SIG-M5 treated with dmso at 0.1 percent for 504 hours (cell line): ENCODE measurements at regions not wholly inside any gene's neighbourhood (a gene's known extent, or its start where the extent isn't known, plus 50 kb on each side); places are given as distances from the start of the nearest gene placed in this dataset.
A peak's percentile ranks its signal among the peaks of the same experiment; 100 is the strongest.
"Not testable (repeated sequence)": the region's sequence is repeated elsewhere in the genome, so short reads cannot be mapped to it uniquely, and the experiment has no call there.

ENCODE experiments used
- DNase-seq: peaks from one replicate; lab custom pipeline; 2025; ENCODE audit not compliant: unreplicated experiment; lab: John Stamatoyannopoulos, UW

GRCh38 chr1:213523781-213524398 is 463.9 kb upstream of the PROX1 start:
- DNase-seq = no peak

DNA sequence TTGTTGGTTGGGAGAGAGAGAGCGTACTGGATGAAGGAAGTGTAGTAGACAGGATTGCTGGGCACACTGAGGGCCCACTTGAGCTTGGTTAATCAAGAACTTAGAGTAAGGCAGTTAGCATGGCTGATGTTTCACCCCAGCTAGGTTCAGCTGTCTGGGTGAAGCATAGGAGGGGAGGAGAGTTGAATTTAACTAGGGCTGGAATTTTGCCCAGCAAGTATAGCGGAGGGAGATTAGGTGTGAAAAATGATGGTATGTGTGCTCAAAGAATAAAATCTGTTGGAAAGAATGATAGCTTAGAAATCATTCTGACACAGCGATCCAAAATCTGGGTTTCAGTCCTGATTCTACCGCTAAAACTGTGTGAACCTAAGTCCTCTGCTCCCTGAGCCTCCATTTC is 461.5 kb upstream of the PROX1 start:
- DNase-seq = no peak

GRCh38 chr1:213530611-213531320 is 457.0 kb upstream of the PROX1 start:
- DNase-seq = no peak

DNA sequence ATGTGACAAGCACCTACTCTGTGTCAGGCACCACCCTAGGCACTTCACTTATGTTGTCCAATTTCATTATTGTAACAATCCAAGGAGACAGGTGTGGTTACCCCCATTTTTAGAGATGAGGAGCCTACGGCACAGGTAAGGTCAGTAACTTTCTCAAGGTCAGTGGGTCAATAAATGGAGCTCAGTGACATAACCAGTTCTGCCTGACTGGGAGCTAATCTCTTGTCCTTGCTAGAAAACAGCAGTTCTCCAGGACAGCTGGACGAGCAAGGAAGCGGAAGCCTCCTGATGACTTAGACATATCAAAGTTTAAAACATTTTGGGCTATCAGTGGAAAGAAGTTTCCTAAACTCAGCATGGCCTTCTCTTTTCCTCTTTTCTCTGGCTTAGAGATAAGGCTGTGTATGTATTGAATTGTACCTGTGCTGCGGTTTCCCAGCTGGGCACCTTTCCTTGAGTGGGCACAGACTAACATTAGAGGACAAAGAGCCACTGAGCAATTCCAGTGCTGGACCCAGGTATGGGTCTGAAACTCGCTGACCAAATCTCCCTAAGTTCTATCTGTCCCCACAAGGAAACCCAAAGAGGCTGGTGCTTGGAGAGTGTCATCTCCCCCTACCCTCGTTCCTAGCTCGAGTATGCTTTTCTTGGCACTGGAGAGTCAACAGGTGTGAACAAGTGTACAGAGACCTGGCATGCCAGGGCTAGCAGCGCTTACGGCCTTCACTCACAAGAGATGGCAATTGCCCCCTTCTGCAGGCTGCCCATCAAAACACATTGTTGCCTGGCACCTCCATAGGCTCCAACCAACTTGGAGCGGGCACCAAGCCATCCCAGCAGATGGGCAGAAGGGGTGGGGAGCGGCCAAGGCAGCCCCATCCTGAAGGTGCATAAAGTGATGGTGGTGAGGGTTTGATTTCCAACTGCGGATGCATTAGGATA is 456.1 kb upstream of the PROX1 start:
- no peak for DNase-seq

GRCh38 chr1:213533125-213533524 is 454.6 kb upstream of the PROX1 start:
- no peak for DNase-seq

- no peak for DNase-seq
These were observed 452.1 kb upstream of the PROX1 start for GRCh38 chr1:213535679-213536078.

DNA sequence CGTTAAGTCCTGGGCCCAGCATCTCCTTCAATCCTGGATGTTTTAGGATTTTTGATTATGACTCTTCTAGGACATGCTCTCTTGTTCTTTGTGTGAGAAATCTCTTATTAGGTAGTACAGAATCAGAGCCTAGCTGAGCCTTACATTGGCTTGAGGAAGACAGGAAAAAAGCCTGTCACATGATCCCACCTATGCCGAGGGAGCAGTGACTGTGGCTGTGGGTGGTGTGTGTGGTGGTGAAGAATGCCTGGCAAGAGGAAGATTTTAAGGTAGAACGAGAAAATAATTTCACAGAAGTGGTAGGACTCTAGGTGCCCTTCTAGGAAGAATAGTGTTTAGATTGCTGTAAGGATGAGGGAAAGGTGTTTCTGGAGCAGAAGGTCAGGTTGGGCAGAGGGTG is 449.5 kb upstream of the PROX1 start:
- DNase-seq = no peak

GRCh38 chr1:213539464-213539863 is 448.3 kb upstream of the PROX1 start:
- no peak for DNase-seq

GRCh38 chr1:213541641-213542040 is 446.1 kb upstream of the PROX1 start:
- no peak for DNase-seq

GRCh38 chr1:213545181-213545580 is 442.6 kb upstream of the PROX1 start:
- not testable (repeated sequence) for DNase-seq

GRCh38 chr1:213549982-213550381 is 437.8 kb upstream of the PROX1 start:
- no peak for DNase-seq

DNA sequence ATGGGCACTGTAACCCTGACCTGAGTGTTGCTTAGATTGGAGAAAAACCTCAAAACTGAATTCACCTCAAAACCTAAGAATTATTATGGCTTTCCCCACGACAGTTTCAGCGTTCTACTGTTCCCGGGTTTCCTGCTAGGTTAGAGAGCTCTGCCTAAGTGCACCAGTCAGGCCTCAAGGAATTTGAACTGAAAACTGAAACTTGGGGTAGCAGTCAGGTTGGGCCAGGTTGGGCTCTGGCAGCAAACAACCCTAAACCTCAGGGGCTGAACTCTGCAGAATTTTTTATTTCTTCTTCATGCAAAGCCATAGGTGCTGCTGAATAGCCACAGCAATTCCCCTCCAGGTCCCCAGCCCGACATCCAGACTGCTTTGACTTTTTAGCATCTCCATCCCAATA is 437.0 kb upstream of the PROX1 start:
- DNase-seq = no peak

- DNase-seq = no peak
These were observed 435.7 kb upstream of the PROX1 start for GRCh38 chr1:213552045-213552444.

- no peak for DNase-seq
These were observed 427.5 kb upstream of the PROX1 start for GRCh38 chr1:213560226-213560625.

DNA sequence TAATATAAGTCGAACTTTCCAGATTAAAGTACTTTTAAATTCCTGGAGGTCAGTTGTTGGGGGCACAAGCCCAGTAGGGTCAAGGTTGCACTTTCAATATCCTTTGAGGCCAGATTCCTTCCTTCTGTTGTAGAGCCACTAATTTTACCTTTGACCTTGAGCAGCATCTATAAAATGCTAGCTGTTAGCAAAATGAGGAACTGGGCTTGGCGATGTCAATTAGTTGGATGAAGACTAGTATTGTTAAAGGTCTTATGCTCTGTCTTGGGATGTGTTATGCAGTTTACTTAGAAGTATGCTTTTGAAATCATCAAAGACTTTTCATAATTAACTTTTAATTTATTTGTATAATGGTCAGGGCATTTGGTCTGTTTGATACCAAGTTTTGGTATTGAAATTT is 425.9 kb upstream of the PROX1 start:
- DNase-seq = no peak

DNA sequence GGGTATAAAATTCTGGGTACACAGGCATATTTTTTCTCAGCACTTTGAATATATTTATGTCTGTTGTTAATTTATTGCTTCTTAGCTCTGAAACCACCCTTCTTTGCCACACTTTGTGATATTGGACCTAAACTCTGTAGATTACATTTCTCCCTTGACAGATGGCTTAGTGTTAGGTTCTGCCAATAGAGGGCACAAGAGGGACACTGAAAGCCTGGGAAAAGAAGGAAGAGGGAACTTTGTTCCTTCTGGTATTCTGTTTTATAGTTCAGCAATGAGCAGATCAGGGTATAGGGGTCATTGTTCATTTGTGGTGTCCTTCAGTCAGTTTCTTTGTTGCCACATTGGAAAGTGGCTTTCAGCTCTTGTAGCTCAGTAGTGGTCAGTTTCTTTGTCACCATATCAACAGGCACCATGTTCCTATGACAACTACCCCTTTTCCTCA is 423.5 kb upstream of the PROX1 start:
- DNase-seq = peak; percentile 40

DNA sequence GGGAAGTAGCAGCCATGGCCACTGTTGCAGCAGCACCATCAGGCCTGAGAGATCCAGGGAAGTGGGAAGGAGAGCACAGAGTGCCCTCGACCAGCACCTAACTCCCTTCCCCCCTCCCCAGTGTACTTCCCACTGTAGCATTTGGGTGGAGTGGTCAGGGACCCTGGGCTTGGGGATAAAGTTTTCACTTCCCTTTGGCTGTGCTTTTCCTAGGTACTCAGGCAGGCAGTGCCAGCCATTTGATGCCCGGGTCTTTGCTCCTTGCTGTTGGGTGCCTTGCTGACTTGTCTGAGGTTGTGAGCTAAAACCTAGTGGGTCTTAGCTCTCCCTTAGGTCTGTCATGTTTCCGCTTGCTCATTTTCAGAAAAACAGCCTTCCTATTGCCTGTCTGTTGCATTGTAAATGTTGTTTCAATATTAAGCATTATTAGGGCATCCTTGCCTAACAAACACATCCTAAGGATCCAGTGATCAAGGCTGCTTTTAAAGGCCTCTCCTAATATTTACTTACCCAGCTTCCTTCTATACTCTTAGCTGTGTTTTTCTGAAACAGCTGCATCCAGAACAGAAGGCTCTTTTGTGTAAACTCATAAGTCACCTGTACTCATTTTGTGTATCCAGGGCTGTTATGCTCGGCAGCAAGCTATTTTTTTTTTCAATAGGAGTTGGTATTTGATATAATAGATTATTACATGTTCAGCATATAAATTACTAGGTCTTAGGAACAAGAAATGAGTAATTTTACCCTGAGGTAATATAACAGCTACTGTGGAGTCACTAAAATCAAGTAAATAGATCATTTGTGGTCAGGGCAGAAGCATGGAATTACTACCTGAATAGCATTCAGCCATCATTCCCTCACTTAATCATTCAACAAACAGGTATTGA is 418.6 kb upstream of the PROX1 start:
- no peak for DNase-seq

- no peak for DNase-seq
These were observed 418.0 kb upstream of the PROX1 start for GRCh38 chr1:213569816-213570150.

DNA sequence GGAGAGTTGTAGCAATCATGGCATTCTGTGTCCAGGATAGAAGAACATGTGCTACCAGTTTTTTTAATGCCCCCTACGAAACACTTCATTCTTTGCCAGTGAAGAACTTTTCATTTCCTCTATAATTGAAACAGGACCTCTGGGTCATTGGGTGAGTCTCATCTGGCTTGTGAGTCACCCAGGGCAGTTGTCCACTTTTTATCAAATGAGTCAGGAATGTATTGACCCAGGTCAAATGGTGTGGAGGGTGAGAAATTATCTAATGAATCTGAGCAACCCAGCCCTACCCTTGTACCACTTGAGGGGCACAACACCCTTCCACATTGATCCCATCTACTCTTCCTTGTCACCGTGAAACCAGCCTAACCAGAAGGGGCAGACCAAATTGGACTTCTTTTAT is 417.3 kb upstream of the PROX1 start:
- DNase-seq = no peak

- DNase-seq = no peak
These were observed 416.4 kb upstream of the PROX1 start for GRCh38 chr1:213571419-213571818.

DNA sequence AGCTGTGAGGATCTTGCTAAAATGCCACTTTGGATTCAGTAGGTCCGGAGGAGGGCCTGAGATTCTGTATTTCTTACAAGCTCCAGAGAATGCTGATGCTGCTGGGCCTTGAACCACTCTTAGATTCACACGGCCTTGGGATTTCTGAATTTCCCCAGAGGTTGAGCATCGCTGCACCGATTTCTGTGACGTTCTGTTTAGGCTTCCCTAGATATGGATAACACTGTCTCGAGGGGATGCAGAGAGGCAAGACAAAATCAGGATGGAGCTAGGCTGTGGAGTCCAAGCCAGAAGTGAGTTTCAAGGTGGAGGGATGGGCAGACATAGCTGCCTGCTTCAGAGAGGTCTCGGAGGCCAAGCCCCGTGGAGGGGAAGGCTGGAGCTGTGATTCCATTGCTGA is 415.9 kb upstream of the PROX1 start:
- DNase-seq = no peak
